ENCODE measurements at regions not wholly inside any gene's neighbourhood (a gene's known extent, or its start where the extent isn't known, plus 50 kb on each side); places are given as distances from the start of the nearest gene placed in this dataset.

- peak; percentile 97 for DNase-seq (ENCODE audit: low spot score)
These were observed 132.2 kb downstream of the OGFRL1 start for GRCh38 chr6:71420693-71421328.

DNA sequence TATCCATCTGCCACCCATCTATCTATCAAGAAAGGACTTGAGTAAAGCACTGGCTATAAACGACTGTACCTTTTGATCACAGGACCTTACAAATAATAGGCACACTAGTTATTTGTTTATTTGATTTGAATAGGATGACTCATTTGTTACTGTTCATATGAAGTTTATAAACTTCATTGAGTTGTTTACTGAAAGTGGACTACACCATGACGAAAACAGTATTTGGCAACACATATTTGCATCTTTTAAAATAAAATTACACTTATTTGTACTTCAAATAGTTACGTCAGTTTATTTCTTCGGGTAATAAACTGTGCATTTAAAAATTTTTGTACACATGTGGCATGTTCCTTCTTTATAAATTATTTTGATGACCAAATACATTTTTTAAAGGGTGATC lies 133.0 kb downstream of the OGFRL1 start:
- no peak for DNase-seq (ENCODE audit: low spot score)

- DNase-seq (ENCODE audit: low spot score) = no peak
These were observed 141.4 kb downstream of the OGFRL1 start for GRCh38 chr6:71430018-71430417.

DNA sequence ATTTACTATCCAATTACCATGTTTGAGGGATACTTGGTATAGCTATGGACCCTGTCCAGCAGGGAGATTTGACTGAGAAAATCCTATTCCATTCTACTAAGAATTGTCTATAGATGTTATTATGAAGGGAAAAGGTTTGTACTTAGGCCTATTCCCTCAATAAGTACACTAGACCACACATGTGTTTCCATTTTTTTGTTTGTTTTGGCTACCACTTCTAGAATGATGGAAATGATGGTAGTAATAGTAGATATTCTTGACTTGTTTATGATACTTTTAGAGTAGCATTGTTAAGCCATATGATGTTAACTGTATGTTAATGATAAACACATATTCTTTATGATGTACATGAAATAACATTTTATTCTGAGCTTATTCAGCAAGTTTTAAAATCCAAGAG lies 144.8 kb downstream of the OGFRL1 start:
- no peak for DNase-seq (ENCODE audit: low spot score)

DNA sequence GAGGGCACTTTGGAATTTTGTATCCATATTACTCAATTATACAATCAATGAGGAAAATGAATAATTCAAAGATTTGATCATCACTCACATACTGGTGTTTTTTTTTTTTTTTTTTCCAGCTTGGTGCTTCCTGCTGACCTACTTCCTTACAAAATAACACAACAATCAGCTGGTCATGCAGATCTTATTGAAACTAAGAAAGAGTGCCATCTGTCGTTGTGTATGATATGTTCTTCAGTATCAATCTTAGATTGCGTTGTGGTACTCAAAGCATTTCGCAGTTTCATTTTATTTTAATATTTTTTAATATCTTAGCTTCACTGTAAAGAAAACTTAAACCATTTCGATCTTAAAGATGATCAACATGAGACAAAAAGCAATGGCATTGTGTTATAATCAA lies 155.6 kb downstream of the OGFRL1 start:
- DNase-seq (ENCODE audit: low spot score) = no peak

GRCh38 chr6:71446057-71446456 lies 157.4 kb downstream of the OGFRL1 start:
- DNase-seq (ENCODE audit: low spot score) = no peak

DNA sequence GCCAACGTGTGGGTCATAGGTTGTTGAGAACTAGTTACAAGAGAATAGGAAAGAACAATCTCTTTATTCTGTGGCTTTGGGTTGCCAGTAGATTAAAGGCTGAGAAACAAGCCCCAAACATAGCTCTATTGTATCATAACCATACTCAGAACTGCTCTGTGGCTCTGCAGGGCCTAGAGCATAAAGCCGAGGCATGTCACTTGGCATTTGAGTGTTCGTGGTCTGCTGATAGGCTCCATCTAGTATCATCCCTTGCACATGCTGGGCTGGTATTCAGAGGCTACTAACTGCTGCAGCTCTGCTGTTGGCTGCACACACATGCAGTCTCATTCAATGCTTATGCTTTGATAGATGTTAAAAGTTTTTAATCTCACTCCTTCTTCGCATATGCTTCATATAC lies 157.9 kb downstream of the OGFRL1 start:
- DNase-seq (ENCODE audit: low spot score) = no peak

DNA sequence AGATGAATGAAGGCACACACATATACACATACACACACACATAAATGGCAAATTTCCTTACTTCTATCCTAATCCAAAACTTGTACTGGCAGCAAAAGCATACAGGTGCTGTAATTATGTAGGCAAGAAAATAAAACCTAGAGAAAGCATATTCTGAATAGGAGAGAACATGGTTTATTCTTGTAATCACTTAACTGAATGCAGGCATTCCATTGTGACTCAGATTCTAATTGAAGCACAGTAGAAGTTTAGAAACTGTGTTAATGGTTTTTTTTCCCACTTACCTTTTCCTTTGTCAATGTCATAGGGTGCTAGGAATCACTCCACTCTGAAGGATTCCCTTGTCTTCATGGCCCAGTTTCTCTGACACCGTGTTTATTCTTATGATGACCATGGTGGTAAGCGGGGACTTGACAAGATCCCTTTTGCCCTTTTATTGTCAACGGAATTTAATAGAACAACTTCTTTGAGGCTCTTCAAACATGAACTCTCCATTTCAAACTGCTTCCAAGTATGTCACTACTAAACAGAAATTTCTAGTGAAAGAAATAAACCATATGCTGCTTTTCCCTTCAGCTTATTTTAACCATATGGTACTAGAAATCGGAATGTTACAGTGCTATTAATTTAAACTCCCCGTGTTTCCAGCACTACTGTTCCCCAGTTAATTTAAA lies 164.2 kb downstream of the OGFRL1 start:
- DNase-seq (ENCODE audit: low spot score) = no peak

DNA sequence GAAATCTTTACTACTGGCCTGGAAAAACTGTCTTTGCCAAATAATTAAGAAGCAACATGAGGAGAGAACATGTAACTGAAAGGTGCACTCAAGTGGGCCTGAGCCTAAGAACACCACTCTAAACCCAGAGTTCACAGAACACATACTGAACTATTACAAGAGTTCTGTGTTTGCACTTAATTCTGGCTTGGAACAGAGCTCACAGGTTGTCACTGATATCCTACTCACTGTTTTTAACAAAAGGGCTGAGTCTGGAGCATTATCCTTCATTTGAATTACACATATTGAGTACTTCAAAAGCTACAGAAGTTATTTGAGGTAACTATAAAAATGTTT lies 164.7 kb downstream of the OGFRL1 start:
- no peak for DNase-seq (ENCODE audit: low spot score)

DNA sequence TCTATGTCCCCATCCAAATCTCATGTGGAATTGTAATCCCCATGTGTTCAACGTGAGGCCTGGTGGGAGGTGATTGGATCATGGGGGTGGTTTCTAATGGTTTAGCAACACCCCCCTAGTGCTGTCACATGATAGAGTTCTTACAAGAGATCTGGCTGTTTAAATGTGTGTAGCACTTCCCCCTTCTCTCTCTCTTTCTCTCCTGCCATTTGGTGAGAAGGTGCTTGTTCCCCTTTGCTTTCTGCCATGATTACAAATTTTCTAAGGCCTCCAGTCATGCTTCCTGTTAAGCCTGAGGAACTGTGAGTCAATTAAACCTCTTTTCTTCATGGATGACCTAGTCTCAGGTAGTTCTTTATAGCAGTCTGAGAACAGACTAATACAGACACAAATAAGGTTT lies 165.4 kb downstream of the OGFRL1 start:
- no peak for DNase-seq (ENCODE audit: low spot score)

DNA sequence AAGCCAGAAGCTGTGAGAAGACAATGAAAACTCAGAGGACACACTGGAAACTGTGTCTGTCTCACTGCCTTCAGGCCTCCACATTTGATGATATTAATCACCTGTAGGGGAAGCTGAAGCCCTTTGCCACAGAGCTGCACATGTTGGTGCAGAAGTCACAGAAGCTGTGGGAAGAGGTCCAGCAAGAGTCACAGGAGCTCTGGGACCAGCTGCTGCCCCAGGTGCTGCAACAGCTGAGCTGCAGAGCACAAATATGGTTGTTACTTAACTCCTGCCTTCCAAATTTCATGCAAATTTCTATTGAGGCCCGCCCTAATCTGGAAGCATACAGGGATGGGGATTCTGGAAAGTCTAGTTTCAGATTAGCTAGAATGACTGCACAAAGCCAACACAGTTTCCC lies 169.3 kb downstream of the OGFRL1 start:
- DNase-seq (ENCODE audit: low spot score) = no peak

DNA sequence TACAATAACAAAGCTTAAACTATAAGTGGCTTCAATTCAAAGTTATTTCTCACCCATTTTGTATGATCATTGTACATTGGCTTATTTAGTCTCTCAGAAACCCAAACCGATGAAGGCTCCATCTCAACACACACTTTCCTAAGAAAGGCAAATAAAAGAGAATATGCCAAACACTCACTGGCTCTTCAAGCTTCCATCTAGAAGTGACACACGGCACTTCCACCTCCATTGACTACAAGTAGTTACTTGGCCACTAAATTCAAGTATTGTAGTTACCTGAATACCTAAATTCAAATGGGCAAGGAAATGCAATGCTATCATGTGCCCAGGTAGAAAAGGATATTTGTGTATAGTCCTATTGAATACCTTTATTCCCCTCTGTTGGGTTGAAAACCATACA lies 170.6 kb downstream of the OGFRL1 start:
- no peak for DNase-seq (ENCODE audit: low spot score)

DNA sequence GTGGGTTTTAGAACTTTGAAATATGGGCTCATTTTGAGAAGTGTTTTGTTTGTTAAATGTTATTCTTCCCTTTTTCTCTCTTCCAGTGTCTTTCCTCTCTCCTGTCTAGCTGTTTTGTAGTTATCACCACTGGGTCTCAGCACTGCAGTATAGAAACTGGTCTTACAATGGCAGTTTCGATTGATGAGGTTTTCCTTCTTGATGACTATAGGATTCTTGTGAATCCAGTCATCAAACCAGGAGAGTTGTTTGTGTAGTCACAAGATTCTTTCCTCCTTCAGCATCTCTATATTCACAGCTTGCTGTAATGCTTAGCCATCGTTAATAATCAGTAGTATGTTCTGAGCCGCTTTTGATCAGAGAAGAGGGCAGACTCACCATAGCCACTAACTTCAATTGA lies 172.3 kb downstream of the OGFRL1 start:
- DNase-seq (ENCODE audit: low spot score) = no peak

- DNase-seq (ENCODE audit: low spot score) = no peak
These were observed 174.4 kb downstream of the OGFRL1 start for GRCh38 chr6:71463061-71463460.

- no peak for DNase-seq (ENCODE audit: low spot score)
These were observed 176.5 kb downstream of the OGFRL1 start for GRCh38 chr6:71465096-71465495.

DNA sequence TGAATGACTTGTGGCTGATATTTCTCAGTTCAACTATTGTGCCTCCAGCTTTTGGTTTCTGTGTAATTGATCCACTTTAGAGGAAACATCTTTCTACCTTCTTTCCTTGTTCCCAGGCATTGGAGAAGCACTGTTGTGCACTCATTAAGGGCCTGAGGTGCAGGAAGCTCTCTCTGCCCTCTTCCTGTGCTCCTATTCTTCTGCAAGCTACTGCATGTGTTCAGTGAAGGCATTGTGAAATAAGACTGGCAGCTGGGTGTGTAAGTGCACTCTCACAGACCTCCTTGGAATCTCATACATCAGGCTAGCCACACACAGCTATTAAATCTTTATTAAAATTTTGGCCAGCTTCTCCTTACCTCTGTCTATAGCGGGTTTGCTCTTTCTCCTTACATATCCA lies 177.8 kb downstream of the OGFRL1 start:
- DNase-seq (ENCODE audit: low spot score) = no peak

DNA sequence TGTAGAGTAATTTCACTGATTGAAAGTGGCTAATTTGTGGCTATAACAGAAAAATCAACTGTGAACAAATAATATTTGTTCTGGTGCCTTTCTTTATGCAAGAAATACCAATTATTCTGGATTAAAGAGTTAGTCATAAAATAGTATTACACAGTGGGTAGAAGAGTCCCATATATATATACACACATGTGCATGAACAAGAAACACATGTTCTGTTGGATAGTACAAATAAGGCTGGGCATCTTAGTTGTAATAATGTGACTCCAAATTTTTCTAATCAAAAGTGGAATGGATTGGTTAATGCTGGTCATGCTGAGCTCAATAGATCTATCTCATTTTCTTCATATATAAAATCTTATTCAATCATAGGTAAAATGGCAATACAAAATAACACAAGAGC lies 179.4 kb downstream of the OGFRL1 start:
- DNase-seq (ENCODE audit: low spot score) = no peak

DNA sequence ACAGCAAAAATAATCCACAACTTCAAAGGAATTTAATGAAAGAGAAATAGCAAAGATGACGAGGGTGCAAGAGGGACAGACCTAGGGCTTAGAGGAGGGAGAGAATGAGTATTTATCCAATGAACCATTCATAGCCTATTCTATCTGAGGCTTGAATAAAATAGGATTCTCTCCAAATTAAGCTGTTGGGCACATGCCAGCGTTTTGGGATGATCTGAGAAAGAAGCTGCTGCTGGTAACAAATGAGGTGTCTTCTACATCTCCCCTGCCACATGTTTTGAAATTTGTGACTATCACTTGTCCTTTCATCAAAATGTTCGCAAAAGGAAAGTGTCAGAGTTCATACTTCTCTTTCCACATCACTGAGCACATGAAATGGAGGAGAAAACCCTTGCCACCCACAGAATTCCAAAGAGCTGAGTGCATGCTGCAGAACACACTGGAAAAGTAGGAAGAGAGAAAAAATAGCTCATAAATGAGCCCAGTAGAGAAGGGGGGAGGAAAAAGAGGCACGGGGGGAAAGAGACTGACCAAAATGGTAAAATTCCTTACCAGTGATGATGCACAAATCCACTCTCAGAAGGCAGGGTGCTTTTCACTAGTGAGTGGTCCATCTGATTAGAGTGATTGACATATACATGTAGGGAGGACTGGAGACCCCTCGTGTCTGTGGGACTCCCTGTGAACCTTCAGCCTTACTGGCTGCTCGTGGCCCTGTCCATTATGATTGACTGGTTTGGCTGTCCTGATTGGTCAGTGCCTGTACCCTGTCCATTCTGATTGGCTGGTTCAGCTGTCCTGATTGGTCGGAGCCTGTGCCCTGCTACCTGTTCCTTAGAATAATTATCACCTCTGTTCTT lies 180.5 kb downstream of the OGFRL1 start:
- no peak for DNase-seq (ENCODE audit: low spot score)

DNA sequence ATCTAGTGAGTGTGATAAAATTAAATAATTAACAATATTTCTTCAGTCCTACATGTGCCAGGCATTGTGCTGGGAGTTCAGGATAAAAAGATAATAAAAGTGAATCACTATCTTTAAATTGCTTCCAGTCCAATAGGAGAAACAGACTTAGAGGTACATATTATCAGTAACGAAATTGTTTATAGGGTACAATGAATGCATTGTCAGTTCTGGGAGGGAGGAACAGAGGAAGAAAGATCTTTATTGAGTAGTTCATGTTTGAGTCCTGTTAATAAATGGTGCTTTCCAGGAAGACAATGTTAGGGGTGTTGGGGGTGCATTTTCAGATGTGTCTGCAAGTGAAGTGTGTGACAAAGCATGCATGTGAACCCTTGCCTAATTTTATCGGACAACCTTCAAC lies 183.1 kb downstream of the OGFRL1 start:
- no peak for DNase-seq (ENCODE audit: low spot score)

- no peak for DNase-seq (ENCODE audit: low spot score)
These were observed 185.3 kb downstream of the OGFRL1 start for GRCh38 chr6:71473926-71474325.

DNA sequence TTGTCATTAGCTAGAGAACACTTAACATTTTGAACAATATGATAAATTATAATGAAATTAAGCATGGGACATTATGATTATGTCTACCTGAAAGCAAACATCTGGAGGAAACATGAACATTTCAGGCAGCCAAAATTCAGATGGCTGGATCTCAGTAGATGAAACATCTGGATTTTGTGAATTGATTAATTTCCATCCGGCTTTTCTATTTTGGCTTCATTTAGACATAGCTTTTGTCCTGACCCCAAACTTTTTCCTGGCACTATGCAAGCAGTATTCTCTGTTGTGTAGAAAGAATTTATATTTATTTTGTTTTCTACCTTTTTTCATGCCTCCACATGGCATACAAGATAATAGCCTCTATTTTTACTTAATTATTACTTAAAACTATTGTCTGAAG lies 186.3 kb downstream of the OGFRL1 start:
- DNase-seq (ENCODE audit: low spot score) = no peak

- no peak for DNase-seq (ENCODE audit: low spot score)
These were observed 187.8 kb downstream of the OGFRL1 start for GRCh38 chr6:71476371-71476770.

- no peak for DNase-seq (ENCODE audit: low spot score)
These were observed 188.3 kb downstream of the OGFRL1 start for GRCh38 chr6:71476872-71477271.
